Lung (tissue), 11 donors: ENCODE measurements at regions not wholly inside any gene's neighbourhood (a gene's known extent, or its start where the extent isn't known, plus 50 kb on each side); places are given as distances from the start of the nearest gene placed in this dataset.

Experiments
- ATAC-seq: fragments of 200-7000 bp; cut with Tn5 transposase; one replicate; pipeline ENCODE4 v1.9.1; 2020; ENCODE audit warnings: moderate number of reproducible peaks; ENCODE audit not compliant: insufficient read depth, low FRiP score
- DNase-seq, 3 donors: peaks; one replicate each; pipeline ENCODE4 v3.0.0-alpha.2; 2013 to 2017
- H3K27ac ChIP-seq, 2 donors: one replicate each; pipeline ENCODE4 v1.5.1; 2013; ENCODE audit warnings: mild to moderate bottlenecking in 2 of 2, moderate library complexity in 2 of 2, control low read depth in 1 of 2, inconsistent platforms in 1 of 2, low read depth in 1 of 2, low read length in 1 of 2
- H3K27me3 ChIP-seq, 3 donors: one replicate each; pipeline ENCODE4 v1.5.1; 2013; ENCODE audit warnings: low read length in 2 of 3; ENCODE audit not compliant: control insufficient read depth in 3 of 3, insufficient read depth in 3 of 3
- H3K36me3 ChIP-seq, 4 donors: one replicate each; pipeline ENCODE4 v1.5.1; 2013; ENCODE audit warnings: low read length in 4 of 4, mild to moderate bottlenecking in 1 of 4, moderate library complexity in 1 of 4; ENCODE audit not compliant: control insufficient read depth in 4 of 4, insufficient read depth in 4 of 4
- H3K4me1 ChIP-seq, 5 donors: one replicate each; pipeline ENCODE4 v1.5.1; 2013; ENCODE audit warnings: low read length in 5 of 5, mild to moderate bottlenecking in 2 of 5, moderate library complexity in 1 of 5; ENCODE audit not compliant: control insufficient read depth in 5 of 5, insufficient read depth in 5 of 5
- H3K4me3 ChIP-seq: one replicate; pipeline ENCODE4 v1.5.1; 2013; ENCODE audit warnings: mild to moderate bottlenecking, control low read depth, moderate library complexity
- H3K9ac ChIP-seq, 2 donors: one replicate each; pipeline ENCODE4 v1.5.1; 2013; ENCODE audit warnings: low read length in 2 of 2, control low read depth in 1 of 2; ENCODE audit not compliant: insufficient read depth in 1 of 2
- H3K9me3 ChIP-seq, 4 donors: one replicate each; pipeline ENCODE4 v1.5.1; 2013; ENCODE audit warnings: low read length in 3 of 4, mild to moderate bottlenecking in 1 of 4, moderate library complexity in 1 of 4; ENCODE audit not compliant: control insufficient read depth in 4 of 4, insufficient read depth in 3 of 4
- WGBS, 2 donors: extraction: QIAGEN DNeasy Blood & Tissue Kit; methylation state at CpG; one replicate each; pipeline ENCODE4 v1.1.7; 2013; 5-methylcytosine and 5-hydroxymethylcytosine counted together
- TF ChIP-seq, protein P1 (sequence below): IDR thresholded peaks from 2 replicates; pipeline ENCODE4 v1.5.1; 2012; ENCODE audit warnings: mild to moderate bottlenecking; ENCODE audit errors: control extremely low read depth, extremely low read depth
- donor health status: control.
- donor health status: control.
- donor health status: Bipolar disorder and iron deficiency.
- donor health status: healthy.
- donor health status: DM: yes; HTN: yes; CAD: no.

DNA sequence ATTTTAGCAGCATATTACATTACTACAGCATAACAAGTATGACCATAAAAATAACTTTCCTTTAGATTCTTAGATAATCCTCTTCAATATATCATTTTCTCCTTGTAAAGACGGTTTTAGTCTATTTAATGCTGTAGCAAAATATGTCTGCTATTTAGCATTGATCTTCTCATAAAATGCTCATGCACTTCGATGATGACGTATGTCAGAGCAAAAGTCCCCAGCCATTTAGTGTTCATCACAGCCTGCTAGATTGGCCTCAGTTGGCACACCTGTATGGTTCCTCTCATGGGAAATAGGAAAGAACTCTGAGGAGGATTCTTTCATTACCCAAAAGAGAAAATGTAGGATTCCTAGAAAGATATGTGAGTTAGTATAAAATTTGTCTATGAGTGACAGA, 232.2 kb downstream of the MAP2K6 start:
- H3K36me3 ChIP-seq: no peaks in the 10 kb centered on the region
- H3K4me1 ChIP-seq: no peaks in the 10 kb centered on the region
- ATAC-seq (no peak), DNase-seq (no peak)
- no peaks in the 10 kb centered on the region for H3K9me3 ChIP-seq
- WGBS, 2 donors: 77 to 94% methylated on average over 3 of the region's 3 CpGs
- TF ChIP-seq, protein P1, sequence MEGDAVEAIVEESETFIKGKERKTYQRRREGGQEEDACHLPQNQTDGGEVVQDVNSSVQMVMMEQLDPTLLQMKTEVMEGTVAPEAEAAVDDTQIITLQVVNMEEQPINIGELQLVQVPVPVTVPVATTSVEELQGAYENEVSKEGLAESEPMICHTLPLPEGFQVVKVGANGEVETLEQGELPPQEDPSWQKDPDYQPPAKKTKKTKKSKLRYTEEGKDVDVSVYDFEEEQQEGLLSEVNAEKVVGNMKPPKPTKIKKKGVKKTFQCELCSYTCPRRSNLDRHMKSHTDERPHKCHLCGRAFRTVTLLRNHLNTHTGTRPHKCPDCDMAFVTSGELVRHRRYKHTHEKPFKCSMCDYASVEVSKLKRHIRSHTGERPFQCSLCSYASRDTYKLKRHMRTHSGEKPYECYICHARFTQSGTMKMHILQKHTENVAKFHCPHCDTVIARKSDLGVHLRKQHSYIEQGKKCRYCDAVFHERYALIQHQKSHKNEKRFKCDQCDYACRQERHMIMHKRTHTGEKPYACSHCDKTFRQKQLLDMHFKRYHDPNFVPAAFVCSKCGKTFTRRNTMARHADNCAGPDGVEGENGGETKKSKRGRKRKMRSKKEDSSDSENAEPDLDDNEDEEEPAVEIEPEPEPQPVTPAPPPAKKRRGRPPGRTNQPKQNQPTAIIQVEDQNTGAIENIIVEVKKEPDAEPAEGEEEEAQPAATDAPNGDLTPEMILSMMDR: no peak
- H3K4me3 ChIP-seq: no peak overlapping the region
- H3K9ac ChIP-seq: no peak overlapping the region
- H3K27ac ChIP-seq: no peak overlapping the region
- H3K27me3 ChIP-seq: no peaks in the 10 kb centered on the region

DNA sequence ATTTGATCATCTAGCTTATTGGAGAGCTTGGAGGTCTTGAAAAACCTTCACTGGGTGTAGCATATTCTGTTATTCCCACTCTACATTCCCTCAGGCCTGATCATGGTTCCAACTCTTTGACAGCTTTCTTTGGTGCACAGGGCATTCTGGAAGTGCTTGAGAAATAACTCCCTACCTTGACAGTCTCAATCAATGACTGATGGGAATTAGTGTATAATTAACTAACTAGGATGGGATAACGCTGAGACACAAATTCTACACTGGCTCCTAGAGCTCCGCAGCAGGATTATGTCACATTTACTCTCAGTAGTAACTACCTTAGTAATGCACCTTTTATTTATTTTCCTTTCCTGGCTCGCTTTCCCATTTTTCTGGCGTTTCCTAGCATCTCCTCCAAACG, 236.4 kb downstream of the MAP2K6 start:
- TF ChIP-seq, protein P1: no peak
- Histone ChIP-seq H3K4me1 (peaks cover 0 to 10% (median 5%) of the 10 kb centered on the region in 5 donors), H3K4me3 (no peak overlapping the region), H3K27me3 (no peaks in the 10 kb centered on the region), H3K27ac (no peak overlapping the region), H3K36me3 (no peaks in the 10 kb centered on the region), H3K9ac (no peak overlapping the region), H3K9me3 (no peaks in the 10 kb centered on the region)
- WGBS, 2 donors: 88 to 94% methylated on average over 5 of the region's 5 CpGs
- ATAC-seq (no peak), DNase-seq (no peak)

DNA sequence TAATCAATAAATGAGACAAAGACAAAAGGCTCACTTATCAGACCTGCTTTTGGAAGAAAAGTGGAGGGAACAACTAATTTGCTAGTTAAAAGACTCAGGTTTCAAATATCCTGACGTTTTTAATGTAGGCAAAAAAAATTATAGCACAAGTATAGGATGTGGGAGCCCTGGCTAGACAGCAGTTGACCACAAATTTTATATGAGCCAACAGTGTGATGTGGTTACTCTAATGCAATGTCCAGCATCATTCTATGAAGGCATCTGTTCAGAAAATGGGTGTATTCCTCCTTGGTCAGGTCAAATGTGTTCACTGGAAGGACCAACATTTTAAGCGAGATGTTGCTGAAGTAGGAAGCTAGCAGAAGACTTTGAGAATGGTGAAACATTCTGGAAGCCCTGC, 237.4 kb downstream of the MAP2K6 start:
- peaks cover 0 to 12% (median 5%) of the 10 kb centered on the region in 5 donors for H3K4me1 ChIP-seq
- TF ChIP-seq, protein P1: no peak
- H3K36me3 ChIP-seq: no peaks in the 10 kb centered on the region
- no peak overlapping the region for H3K27ac ChIP-seq
- H3K4me3 ChIP-seq: no peak overlapping the region
- ATAC-seq: no peak
- H3K9ac ChIP-seq: no peak overlapping the region
- H3K9me3 ChIP-seq: no peaks in the 10 kb centered on the region
- H3K27me3 ChIP-seq: no peaks in the 10 kb centered on the region
- DNase-seq: no peak
- 81 to 91% methylated on average over 2 of the region's 2 CpGs for whole genome bisulfite sequencing, 2 donors
